ENCODE measurements at regions not wholly inside any gene's neighbourhood (a gene's known extent, or its start where the extent isn't known, plus 50 kb on each side); places are given as distances from the start of the nearest gene placed in this dataset.

- ATAC-seq (no peak), DNase-seq (no peak)
- H3K4me3 ChIP-seq, result no peak overlapping the region
- intact Hi-C loops (cut with DNase I), result no loop called here
- no peaks in the 10 kb centered on the region for H3K36me3 ChIP-seq
- H3K4me1 ChIP-seq, result no peaks in the 10 kb centered on the region
- H3K27me3 ChIP-seq, result no peaks in the 10 kb centered on the region
- H3K9me3 ChIP-seq, result no peaks in the 10 kb centered on the region
- H3K27ac ChIP-seq, result no peak overlapping the region
- TF ChIP-seq CTCF (IDR thresholded peaks at IDR 0.05), result no peak
These were observed 336.7 kb downstream of the AGTPBP1 start for GRCh38 chr9:85404911-85405565.

- DNase-seq (no peak), ATAC-seq (no peak)
- no peaks in the 10 kb centered on the region for H3K36me3 ChIP-seq
- no peaks in the 10 kb centered on the region for H3K27me3 ChIP-seq
- no peaks in the 10 kb centered on the region for H3K4me1 ChIP-seq
- H3K9me3 ChIP-seq, result no peaks in the 10 kb centered on the region
- H3K4me3 ChIP-seq, result no peak overlapping the region
- H3K27ac ChIP-seq, result no peak overlapping the region
- intact Hi-C loops (cut with DNase I), result no loop called here
- TF ChIP-seq CTCF (IDR thresholded peaks at IDR 0.05), result no peak
These were observed 339.2 kb downstream of the AGTPBP1 start for GRCh38 chr9:85402551-85402950.

- no peaks in the 10 kb centered on the region for H3K4me1 ChIP-seq
- no peaks in the 10 kb centered on the region for H3K36me3 ChIP-seq
- DNase-seq (no peak), ATAC-seq (peak; percentile 84)
- intact Hi-C loops (cut with DNase I), result no loop called here
- no peak overlapping the region for H3K4me3 ChIP-seq
- no peaks in the 10 kb centered on the region for H3K27me3 ChIP-seq
- no peaks in the 10 kb centered on the region for H3K9me3 ChIP-seq
- TF ChIP-seq CTCF (IDR thresholded peaks at IDR 0.05), result no peak
- H3K27ac ChIP-seq, result no peak overlapping the region
These were observed 339.8 kb downstream of the AGTPBP1 start for GRCh38 chr9:85401998-85402397.

DNA sequence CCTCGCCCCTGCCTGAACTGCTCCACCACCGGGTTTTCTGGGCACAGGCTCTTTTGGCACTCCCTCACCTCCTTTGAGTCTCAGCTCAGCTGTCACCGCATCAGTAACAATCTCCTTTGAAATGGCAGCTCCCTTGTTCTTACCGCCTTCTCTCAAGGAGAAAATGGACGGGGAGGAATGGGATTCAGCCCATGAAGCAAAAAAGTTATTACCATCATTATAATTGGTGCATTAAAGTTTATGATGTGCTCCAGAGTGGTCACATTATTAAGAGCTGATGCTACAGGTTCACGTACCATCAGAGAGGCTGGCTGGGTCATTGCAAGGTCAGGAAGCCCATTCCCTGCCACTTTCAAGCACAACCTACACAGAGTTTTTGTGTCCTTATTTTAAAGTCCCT lies 344.7 kb downstream of the AGTPBP1 start:
- Histone ChIP-seq H3K9me3 (no peaks in the 10 kb centered on the region), H3K27ac (no peak overlapping the region), H3K4me1 (no peaks in the 10 kb centered on the region), H3K36me3 (no peaks in the 10 kb centered on the region), H3K4me3 (no peak overlapping the region), H3K27me3 (no peaks in the 10 kb centered on the region)
- intact Hi-C loops (cut with DNase I), result no loop called here
- no peak for TF ChIP-seq CTCF (IDR thresholded peaks at IDR 0.05)
- DNase-seq, result no peak
- ATAC-seq, result no peak

DNA sequence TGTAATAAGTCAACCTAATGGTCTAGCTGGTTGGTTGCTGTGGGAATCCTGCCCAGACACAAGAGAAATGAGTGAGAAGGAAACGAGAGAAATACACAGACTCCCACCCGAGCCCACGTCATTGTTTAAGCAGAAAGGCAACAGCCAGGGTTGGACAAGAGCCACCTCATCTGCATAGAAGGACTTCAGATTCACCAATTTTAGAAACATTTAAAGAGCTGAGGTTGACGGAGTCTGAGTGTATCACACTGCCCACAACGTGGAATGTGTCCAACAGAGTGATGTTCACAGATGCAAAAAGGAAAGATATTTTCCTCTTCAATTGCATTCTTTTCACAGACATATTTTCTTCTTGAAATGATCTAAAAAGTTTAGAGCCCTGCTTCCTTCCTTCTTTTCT lies 349.5 kb downstream of the AGTPBP1 start:
- no peak overlapping the region for H3K4me3 ChIP-seq
- no peaks in the 10 kb centered on the region for H3K36me3 ChIP-seq
- TF ChIP-seq CTCF (IDR thresholded peaks at IDR 0.05), result no peak
- intact Hi-C loops (cut with DNase I), result no loop called here
- no peak overlapping the region for H3K27ac ChIP-seq
- ATAC-seq (no peak), DNase-seq (no peak)
- no peaks in the 10 kb centered on the region for H3K4me1 ChIP-seq
- H3K27me3 ChIP-seq, result no peaks in the 10 kb centered on the region
- H3K9me3 ChIP-seq, result no peaks in the 10 kb centered on the region

All from left lung (tissue), 4 donors.